ENCODE measurements at regions not wholly inside any gene's neighbourhood (a gene's known extent, or its start where the extent isn't known, plus 50 kb on each side); places are given as distances from the start of the nearest gene placed in this dataset.

- Histone ChIP-seq H2BK5ac (ENCODE audit: low read depth, low read length, poor library complexity, severe bottlenecking) (no peak overlapping the region), H2AK9ac (replicated peaks; ENCODE audit: low read depth, low read length, poor library complexity) (no peak overlapping the region), H4K20me1 (ENCODE audit: insufficient read depth, low read length) (no peaks in the 10 kb centered on the region), H3K18ac (ENCODE audit: low read depth, low read length) (no peak overlapping the region), H3K4me2 (ENCODE audit: low read depth, low read length) (no peak overlapping the region), H2AFZ (replicated peaks; ENCODE audit: low read length, poor library complexity) (no peak overlapping the region), H3K27ac (ENCODE audit: insufficient read depth, low read length) (no peak overlapping the region), H3K14ac (replicated peaks; ENCODE audit: low read depth, low read length) (no peak overlapping the region), H4K5ac (ENCODE audit: low read depth, low read length) (no peak overlapping the region), H3K23ac (ENCODE audit: low read depth, low read length) (no peak overlapping the region), H3K36me3 (ENCODE audit: control insufficient read depth, insufficient read depth, low read length) (no peaks in the 10 kb centered on the region), H3K56ac (ENCODE audit: extremely low read depth, insufficient read depth, low read length) (no peak overlapping the region), H2BK20ac (ENCODE audit: low read depth, low read length) (no peak overlapping the region), H3K27me3 (ENCODE audit: control insufficient read depth, insufficient read depth, low read length) (peaks cover 73% of the 10 kb centered on the region), H3K9ac (ENCODE audit: low read depth, low read length) (no peak overlapping the region), H3K79me1 (ENCODE audit: low read depth in 1 of 2, low read length in 2 of 2) (no peaks in the 10 kb centered on the region), H4K91ac (ENCODE audit: insufficient read depth, low read depth, low read length) (no peak overlapping the region), H3K9me1 (ENCODE audit: insufficient read depth, low read length) (no peaks in the 10 kb centered on the region), H2BK15ac (ENCODE audit: low read depth, low read length) (no peak overlapping the region), H3K4me1 (ENCODE audit: control insufficient read depth, insufficient read depth, low read length) (peaks cover 2% of the 10 kb centered on the region; the same call in 1 of the 2 replicates), H3K9me3 (ENCODE audit: control insufficient read depth, insufficient read depth, low read length) (no peaks in the 10 kb centered on the region), H2AK5ac (ENCODE audit: low read depth, low read length) (no peak overlapping the region), H2BK120ac (ENCODE audit: low read depth, low read length) (no peak overlapping the region), H3K4ac (ENCODE audit: low read depth, low read length) (no peak overlapping the region), H4K8ac (ENCODE audit: low read depth in 2 of 2, low read length in 2 of 2) (no peak overlapping the region), H3K4me3 (ENCODE audit: insufficient read depth, low read depth, low read length) (no peak overlapping the region)
- DNase-seq, result no peak
- dilution Hi-C loops (cut with HindIII; ENCODE audit: low sequenced_read_pairs, unreplicated experiment), result no loop called here
- BruUV-seq (replicated peaks), result no TSS peak
- WGBS, 2 experiments (ENCODE audit: extremely low coverage in 2 of 2, insufficient read length in 1 of 2), result 63% methylated on average over 5 of the region's 7 CpGs; no CpG with 5 or more reads in 1 of the 2 experiments
- no peak for ATAC-seq (ENCODE audit: low read depth)
- in situ Hi-C loops (cut with MboI; ENCODE audit: low sequenced_read_pairs), result no loop called here
- intact Hi-C loops (cut with micrococcal nuclease), result no loop called here
- POLR2A ChIA-PET (ENCODE audit: unreplicated experiment), result no interaction called here
- CTCF ChIA-PET, result no interaction called here
- TF ChIP-seq MXI1 (IDR thresholded peaks at IDR 0.05; ENCODE audit: borderline replicate concordance, low read depth, low read length), result no peak
- no peak for TF ChIP-seq POLR2A (IDR thresholded peaks at IDR 0.05; ENCODE audit: low read depth, low read length)
These were observed 239.7 kb downstream of the UACA start for GRCh38 chr15:70523616-70524015.
